Heart left ventricle (tissue), 16 donors: ENCODE measurements at regions not wholly inside any gene's neighbourhood (a gene's known extent, or its start where the extent isn't known, plus 50 kb on each side); places are given as distances from the start of the nearest gene placed in this dataset.

Experiments used
- ATAC-seq, 4 donors: fragments of 200-7000 bp; cut with Tn5 transposase; one replicate each; pipeline ENCODE4 v1.9.1; 2020 to 2022; ENCODE audit warnings: moderate library complexity in 4 of 4, mild to moderate bottlenecking in 3 of 4, moderate number of reproducible peaks in 1 of 4
- DNase-seq, 5 donors: peaks; one replicate each; pipeline ENCODE4 v3.0.0-alpha.2; 2020
- H3K27ac ChIP-seq, 12 donors: fragments of 200-600 bp; sonication (generic) in 4 of 12; one replicate each; pipeline versions ENCODE4 v1.5.0 to v1.8.0; 2016 to 2022; ENCODE audit warnings: mild to moderate bottlenecking in 2 of 12
- H3K27me3 ChIP-seq, 9 donors: fragments of 200-600 bp; sonication (generic) in 2 of 9; one replicate each; pipeline versions ENCODE4 v1.5.1 to v1.8.0; 2016 to 2022; ENCODE audit warnings: mild to moderate bottlenecking in 3 of 9
- H3K36me3 ChIP-seq, 9 donors: fragments of 200-600 bp; sonication (generic) in 2 of 9; one replicate each; pipeline versions ENCODE4 v1.5.0 to v1.8.0; 2018 to 2022; ENCODE audit warnings: mild to moderate bottlenecking in 2 of 9
- H3K4me1 ChIP-seq, 12 donors: fragments of 200-600 bp; sonication (generic) in 4 of 12; one replicate each; pipeline versions ENCODE4 v1.5.0 to v1.8.0; 2016 to 2022; ENCODE audit warnings: mild to moderate bottlenecking in 3 of 12
- H3K4me3 ChIP-seq, 12 donors: fragments of 200-600 bp; sonication (generic) in 4 of 12; one replicate each; pipeline versions ENCODE4 v1.5.0 to v1.8.0; 2017 to 2022; ENCODE audit warnings: mild to moderate bottlenecking in 9 of 12, moderate library complexity in 4 of 12
- H3K9me3 ChIP-seq, 12 donors: fragments of 200-600 bp; sonication (generic) in 4 of 12; one replicate each; pipeline versions ENCODE4 v1.5.0 to v1.8.0; 2016 to 2022; ENCODE audit warnings: mild to moderate bottlenecking in 1 of 12
- CTCF ChIP-seq, 12 donors: fragments of 200-600 bp; sonication (generic) in 4 of 12; IDR thresholded peaks; one replicate each; pipeline versions ENCODE4 v1.5.0 to v1.8.0; 2018 to 2022; ENCODE audit warnings: antibody characterized with exemption in 12 of 12, mild to moderate bottlenecking in 5 of 12
- POLR2A ChIP-seq, 2 donors: fragments of 450-650 bp; IDR thresholded peaks; one replicate each; pipeline ENCODE4 v1.6.1; 2017; ENCODE audit warnings: antibody characterized with exemption in 2 of 2, mild to moderate bottlenecking in 2 of 2, moderate library complexity in 2 of 2
- WGBS, 4 donors: extraction: QIAGEN DNeasy Blood & Tissue Kit in 2 of 4; methylation state at CpG; one replicate each; pipeline versions ENCODE4 v1.1.5 to v1.1.7; 2013 to 2018; 5-methylcytosine and 5-hydroxymethylcytosine counted together
- intact Hi-C, 10 donors: fragments of 100-400 bp; cut with DNase I; formaldehyde crosslinking; loops; one replicate each; pipeline versions ENCODE4 v1.11.1 to v1.14.2; 2022
- donor health status: ischemic (EF 13 %, LVEDD 7.1; RV severe dilation, severe dysfunction).
- donor health status: healthy with polysubstance abuse.
- donor health status: DM: no; HTN: yes; CAD: no.
- donor health status: DM: no; HTN: no; CAD: no.
- donor health status: ischemic (EF 25% LVEDD 6.9; RV normal size, moderate dysfunction).
- donor health status: ischemic (EF 25% LVEDD 5.7; RV mildly dilated, moderate dysfunction).
- donor health status: healthy.
- donor health status: DM: yes; HTN: yes; CAD: no.
- donor health status: ischemic (EF 35%, LVEDD 5.7; RV mildly dilated, moderate dysfunction).
- donor health status: nonischemic (EF 11% LVEDD 7.7; RV severe dilation, severe dysfunction).
- donor health status: DM: yes; HTN: yes; CAD: no.
- donor health status: PGD.
- donor health status: ischemic (EF 29% LVEDD 5.4; RV normal size, mild dysfunction).
- donor health status: nonischemic (EF 23%, LVEDD 6.1; RV moderate dilation, normal function).

GRCh38 chr2:53515435-53516332, 251.9 kb upstream of the CHAC2 start:
- DNase-seq (no peak), ATAC-seq (no peak)
- no peak overlapping the region for H3K27ac ChIP-seq
- WGBS, 4 donors: 56 to 73% (median 59%) methylated on average over 6 of the region's 6 CpGs
- intact Hi-C loops: no loop called here
- no peaks in the 10 kb centered on the region for H3K4me1 ChIP-seq
- no peaks in the 10 kb centered on the region for H3K36me3 ChIP-seq
- H3K9me3 ChIP-seq: no peaks in the 10 kb centered on the region
- peaks cover 0 to 2% (median 0%) of the 10 kb centered on the region in 9 donors for H3K27me3 ChIP-seq
- no peak overlapping the region for H3K4me3 ChIP-seq
- TF ChIP-seq POLR2A (IDR thresholded peaks at IDR 0.05) (no peak), CTCF (IDR thresholded peaks at IDR 0.05) (no peak)

- intact Hi-C loops: no loop called here
- Histone ChIP-seq H3K9me3 (no peaks in the 10 kb centered on the region), H3K27ac (no peak overlapping the region), H3K4me3 (no peak overlapping the region), H3K27me3 (peaks cover 0 to 2% (median 0%) of the 10 kb centered on the region in 9 donors), H3K36me3 (no peaks in the 10 kb centered on the region), H3K4me1 (no peaks in the 10 kb centered on the region)
- DNase-seq: no peak
- 78 to 84% (median 81%) methylated on average over 4 of the region's 4 CpGs for WGBS, 4 donors
- no peak for TF ChIP-seq POLR2A (IDR thresholded peaks at IDR 0.05)
- no peak for TF ChIP-seq CTCF (IDR thresholded peaks at IDR 0.05)
- ATAC-seq: peak in 3 of 4 donors; percentile 38 to 45 (median 45)
These were observed 254.4 kb upstream of the CHAC2 start for GRCh38 chr2:53513167-53513666.

- no peak for DNase-seq
- H3K27me3 ChIP-seq: peaks cover 0 to 2% (median 0%) of the 10 kb centered on the region in 9 donors
- TF ChIP-seq POLR2A (IDR thresholded peaks at IDR 0.05) (no peak), CTCF (IDR thresholded peaks at IDR 0.05) (no peak)
- ATAC-seq: no peak
- no peaks in the 10 kb centered on the region for H3K36me3 ChIP-seq
- intact Hi-C loops: no loop called here
- no peak overlapping the region for H3K27ac ChIP-seq
- 69 to 84% (median 74%) methylated on average over 4 of the region's 4 CpGs for WGBS, 4 donors
- no peaks in the 10 kb centered on the region for H3K4me1 ChIP-seq
- no peaks in the 10 kb centered on the region for H3K9me3 ChIP-seq
- no peak overlapping the region for H3K4me3 ChIP-seq
These were observed 255.4 kb upstream of the CHAC2 start for GRCh38 chr2:53512071-53512826.

GRCh38 chr2:53511549-53511948, 256.1 kb upstream of the CHAC2 start:
- TF ChIP-seq POLR2A (IDR thresholded peaks at IDR 0.05) (no peak), CTCF (IDR thresholded peaks at IDR 0.05) (no peak)
- Histone ChIP-seq H3K27me3 (peaks cover 0 to 2% (median 0%) of the 10 kb centered on the region in 9 donors), H3K4me3 (no peak overlapping the region), H3K4me1 (no peaks in the 10 kb centered on the region), H3K36me3 (no peaks in the 10 kb centered on the region), H3K9me3 (no peaks in the 10 kb centered on the region), H3K27ac (no peak overlapping the region)
- DNase-seq (no peak), ATAC-seq (no peak)
- 91 to 99% (median 97%) methylated on average over 4 of the region's 4 CpGs for WGBS, 4 donors
- intact Hi-C loops: no loop called here
